ENCODE measurements at regions not wholly inside any gene's neighbourhood (a gene's known extent, or its start where the extent isn't known, plus 50 kb on each side); places are given as distances from the start of the nearest gene placed in this dataset.

GRCh38 chr15:93296759-93297500 is 207.9 kb upstream of the RGMA start:
- DNase-seq, result no peak

DNA sequence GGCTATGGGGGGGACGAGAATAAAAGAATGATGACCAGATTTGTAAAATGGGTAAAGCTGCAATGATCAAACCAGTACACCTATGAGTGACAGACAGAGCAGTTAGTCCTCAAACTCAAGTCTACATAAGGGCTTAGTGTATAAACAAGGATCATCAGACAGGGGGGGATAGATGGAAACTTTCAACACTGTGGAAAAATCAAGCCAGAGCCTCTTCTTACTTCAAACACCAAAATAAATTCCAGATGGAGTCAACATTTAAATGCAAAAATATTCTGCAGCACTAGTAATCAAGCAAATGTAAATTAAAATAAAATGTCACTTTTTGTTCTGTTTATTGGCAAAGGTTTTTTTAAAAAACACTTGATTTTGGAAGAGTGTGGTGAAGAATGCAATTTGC is 205.9 kb upstream of the RGMA start:
- no peak for DNase-seq

GRCh38 chr15:93294066-93294465 is 205.1 kb upstream of the RGMA start:
- DNase-seq, result no peak

DNA sequence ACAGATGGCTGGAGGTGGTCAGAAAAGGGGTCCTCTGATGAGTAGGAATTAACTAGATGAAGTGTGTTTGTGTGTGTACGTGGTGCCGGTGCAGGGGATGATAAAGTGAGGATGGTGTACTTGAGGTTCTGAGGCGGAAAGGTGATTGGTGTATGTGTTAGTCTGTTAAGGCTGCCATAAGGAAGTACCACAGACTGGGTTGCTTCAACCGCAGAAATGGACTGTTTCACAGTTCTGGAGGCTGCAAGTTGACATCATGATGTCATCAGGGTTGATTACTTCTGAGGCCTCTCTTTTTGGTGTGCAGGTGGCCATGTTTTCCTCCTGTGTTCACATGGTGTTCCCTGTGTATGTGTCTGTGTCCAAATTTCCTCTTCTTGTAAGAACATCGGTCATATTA is 202.4 kb upstream of the RGMA start:
- DNase-seq, result no peak

DNA sequence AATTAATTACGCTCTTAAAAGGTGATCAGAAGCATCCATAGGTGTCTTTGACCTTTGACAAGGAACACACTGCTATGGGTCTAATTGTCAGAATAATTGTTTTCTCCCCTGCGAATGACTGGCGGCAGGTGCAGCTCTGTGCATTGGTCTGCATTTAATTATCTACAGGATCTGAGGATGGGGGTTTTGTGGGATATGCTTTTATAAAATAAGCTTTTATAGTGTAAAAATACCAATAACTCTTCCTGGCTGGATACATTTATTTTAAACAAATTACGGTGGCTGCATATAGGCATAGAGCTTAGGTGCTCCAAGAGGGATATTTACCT is 201.6 kb upstream of the RGMA start:
- DNase-seq, result peak in 1 of 2 experiments; percentile 9

DNA sequence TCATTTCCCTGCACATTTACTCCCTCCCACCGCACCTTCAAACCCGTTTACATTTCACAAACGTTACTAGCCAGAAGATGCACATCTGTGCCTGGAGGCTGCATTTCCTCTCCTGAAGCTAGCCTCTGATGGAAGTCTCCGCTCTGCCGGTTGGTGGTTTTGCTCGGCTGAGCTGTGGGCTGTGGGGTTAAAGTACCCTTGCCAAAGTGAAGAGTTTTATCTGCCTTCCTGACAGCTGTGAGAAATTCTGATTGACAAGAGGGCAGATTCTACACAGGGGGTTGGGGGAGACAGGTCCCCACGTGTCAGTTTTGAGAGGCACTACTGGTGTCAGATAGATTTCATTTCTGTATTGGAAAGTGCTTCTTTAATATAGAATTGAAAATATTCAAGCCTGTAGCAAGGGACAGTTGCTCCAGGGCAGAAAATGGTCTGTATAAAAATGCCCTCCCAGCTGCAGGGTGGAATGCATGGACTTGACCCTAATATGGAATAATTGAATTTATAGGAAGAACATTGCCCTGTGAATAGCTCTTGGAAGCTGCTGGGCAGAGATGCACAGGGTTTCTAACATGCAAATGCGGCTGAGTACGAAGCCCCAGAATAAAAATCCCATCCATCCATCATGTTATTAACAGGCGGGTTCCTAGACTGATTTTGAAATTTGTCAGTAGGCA is 201.1 kb upstream of the RGMA start:
- DNase-seq, result no peak

DNA sequence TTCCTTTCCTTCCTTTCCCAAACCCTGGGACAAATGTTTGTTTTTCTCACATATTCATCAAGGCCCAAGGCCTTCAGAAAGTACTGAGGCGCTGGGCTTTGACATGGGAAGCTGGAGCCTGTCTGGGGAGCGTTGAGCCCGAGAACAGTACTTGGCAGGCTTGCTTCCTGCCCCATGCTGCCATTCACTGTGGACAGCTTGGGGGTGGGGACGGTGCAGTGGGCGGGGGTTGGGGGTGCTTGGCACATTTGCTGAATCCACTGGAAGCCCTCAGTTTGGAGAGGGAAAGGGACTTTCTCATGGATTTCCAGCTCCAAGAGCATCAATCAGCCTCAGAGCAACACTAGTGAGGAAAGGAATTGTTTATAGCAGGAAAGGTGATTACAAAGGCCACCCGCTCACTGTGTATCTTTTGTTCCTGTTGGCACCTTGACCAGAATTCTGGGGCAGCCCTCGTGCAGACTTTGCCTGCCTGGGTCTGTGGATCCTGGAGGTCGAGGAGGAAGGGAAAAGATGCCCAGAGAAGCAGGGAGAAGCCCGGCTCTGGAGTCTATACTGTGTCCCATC is 199.8 kb upstream of the RGMA start:
- no peak for DNase-seq

- DNase-seq, result peak; percentile 22 to 36
These were observed 197.4 kb upstream of the RGMA start for GRCh38 chr15:93286446-93286845.

GRCh38 chr15:93283854-93284253 is 194.8 kb upstream of the RGMA start:
- DNase-seq, result peak in 1 of 2 experiments; percentile 13

- DNase-seq, result no peak
These were observed 193.8 kb upstream of the RGMA start for GRCh38 chr15:93282808-93283207.

DNA sequence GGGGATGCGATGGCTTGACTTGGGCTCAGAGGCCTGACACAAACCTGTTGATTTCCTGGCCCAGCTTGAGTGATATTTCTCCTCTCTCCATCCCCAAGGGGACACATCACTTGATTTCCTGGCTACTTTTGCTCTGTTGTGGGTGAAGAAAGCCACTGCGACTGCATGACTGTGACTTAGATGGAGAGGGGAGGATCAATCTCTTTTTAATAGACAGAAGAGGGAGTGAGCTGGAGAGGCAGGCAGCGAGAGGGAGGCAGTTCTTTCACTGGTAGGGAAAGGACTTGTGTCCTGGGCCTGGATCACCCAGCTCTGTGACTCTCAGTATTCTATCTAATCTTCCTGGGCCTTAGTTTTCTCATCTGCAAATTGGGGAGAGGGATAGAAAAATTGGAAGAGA is 189.8 kb upstream of the RGMA start:
- no peak for DNase-seq

DNA sequence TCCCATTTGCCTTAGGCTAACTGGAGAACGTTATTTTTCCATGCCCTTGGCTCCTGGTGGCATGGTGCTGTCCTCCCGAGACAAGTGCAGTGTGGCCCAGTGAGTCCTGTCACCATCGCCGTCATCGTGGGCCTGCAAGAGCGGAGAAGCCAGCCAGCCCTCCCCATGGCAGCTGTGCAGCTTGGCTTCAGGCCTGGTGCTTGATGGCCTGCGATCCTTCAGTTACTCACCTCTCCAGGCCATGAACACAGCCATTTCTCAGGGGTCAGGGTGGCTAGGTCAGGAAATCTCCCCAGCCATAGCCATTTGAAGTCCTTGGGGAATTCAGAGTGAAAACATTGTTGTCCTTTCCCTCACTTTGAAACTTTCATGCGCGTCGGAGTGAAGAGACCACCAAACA is 189.0 kb upstream of the RGMA start:
- no peak for DNase-seq

DNA sequence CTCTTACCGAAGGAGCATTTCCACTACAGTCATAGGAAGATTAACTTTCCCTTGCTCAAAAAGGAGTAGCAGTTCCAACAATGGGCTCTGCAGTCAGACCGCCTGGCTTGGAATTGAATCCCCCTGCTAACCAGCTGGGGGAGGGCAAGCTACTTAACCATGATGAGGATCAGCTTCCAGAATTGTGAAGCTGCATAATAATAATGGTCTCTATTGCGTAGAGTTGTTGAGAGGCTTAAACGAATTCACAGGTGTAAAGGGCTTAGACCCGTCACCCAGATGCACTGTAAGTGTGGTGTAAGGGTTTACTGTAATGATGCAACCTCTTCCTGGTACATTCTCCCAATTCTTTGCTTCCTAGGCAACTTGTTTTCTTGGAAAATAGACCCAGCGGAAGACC is 185.2 kb upstream of the RGMA start:
- no peak for DNase-seq

DNA sequence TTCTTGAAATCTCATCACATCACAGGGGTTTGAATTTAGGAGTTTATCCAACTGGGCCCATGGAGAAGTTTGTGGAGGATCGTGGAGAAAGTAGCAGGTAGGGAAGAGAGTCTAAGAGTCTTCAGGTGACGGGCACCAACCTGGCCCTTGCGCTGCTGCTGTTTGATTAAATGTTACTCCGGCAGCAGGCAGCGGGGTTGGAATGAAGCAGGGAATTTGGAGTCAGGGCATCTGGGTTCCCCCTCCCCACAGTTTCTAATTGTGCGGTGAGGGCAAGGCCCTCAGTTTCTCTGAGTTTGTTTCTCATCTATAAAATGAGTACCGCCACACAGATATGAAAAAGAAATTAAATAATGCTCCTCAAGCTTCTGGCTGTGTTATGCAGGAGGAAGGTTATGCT is 182.9 kb upstream of the RGMA start:
- DNase-seq, result no peak

DNA sequence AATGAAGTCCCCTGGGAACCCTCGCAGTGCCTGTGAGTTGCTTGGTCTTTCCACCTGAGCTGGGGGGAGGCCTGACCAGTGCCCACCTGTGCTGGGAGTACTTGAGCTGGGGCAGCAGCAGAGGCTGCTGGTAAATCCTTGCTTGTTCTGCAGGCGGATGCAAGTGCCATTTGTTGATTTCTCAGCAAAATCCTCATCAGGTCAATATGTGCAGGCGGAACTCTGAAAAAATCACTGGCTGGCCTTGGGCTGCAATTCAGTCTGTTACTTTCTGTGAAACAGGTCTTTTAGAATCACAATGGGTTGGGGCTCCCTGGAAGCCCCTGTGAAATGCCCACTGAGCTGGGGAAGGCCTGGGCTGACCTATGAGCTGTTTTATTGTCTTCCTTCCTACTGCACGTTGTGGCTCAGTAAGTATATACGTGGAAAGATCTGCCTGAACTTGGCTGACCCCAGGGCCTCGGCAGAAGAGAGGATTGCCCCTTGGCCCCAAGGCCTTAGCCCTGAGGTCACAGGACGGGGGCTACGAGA is 182.0 kb upstream of the RGMA start:
- peak in 1 of 2 experiments; percentile 32 for DNase-seq

DNA sequence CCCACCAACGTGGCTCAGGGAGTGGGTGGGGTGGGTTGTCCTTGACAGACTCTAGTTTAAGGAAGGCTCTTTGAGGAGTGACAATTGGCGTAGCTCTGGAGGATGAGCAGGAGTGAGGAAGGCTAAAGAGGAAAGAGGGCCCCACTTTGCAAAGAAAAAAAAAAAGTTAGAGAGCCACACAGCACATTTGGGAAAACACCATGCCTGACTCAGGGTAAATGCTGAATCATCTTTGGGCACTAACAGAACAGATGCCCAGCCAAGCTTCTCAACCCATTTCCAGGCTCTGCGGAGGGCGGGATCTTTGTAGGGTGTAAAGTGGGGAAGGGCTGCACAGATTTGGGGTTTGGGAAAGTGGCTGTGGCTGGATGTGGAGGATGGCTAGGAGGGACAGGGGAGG is 179.1 kb upstream of the RGMA start:
- DNase-seq, result no peak

DNA sequence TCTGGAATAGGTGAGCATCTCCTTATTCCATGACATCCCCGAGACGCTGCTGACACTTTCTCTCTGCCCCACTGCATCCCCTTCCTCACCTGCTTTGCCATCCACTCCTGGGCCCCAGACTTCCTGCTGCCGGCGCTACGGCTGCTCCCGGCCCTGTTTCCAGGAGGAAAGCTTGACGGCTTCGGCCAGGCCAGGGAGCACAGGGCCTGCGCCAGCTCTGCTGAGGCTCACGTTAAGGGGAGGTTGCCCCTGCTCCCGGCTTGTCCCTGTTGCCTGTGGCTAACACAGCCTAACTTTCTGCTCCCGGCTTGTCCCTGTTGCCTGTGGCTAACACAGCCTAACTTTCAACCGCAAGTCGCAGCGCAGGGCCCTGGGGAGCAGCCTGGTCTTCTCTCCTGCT is 177.3 kb upstream of the RGMA start:
- DNase-seq, result no peak

GRCh38 chr15:93265111-93265556 is 176.1 kb upstream of the RGMA start:
- no peak for DNase-seq

DNA sequence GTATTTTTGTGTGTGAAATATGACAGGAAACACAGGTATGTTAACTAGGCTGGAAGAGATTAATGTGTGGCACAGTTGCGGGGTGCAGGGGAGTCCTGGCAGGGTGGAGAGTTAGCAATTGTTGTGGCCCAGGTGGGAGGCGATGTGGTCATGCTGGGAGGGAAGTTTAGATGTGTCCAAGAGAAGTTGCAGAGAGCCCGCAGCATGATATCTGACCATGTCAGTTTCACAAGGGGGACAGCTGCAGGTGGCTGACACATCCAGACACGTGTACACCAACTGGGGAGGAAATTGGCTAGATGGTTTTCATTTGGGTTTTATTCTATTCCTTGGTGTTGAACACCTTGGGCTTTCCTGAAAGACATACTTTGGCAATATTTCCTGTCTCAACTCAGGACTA is 172.8 kb upstream of the RGMA start:
- no peak for DNase-seq

- DNase-seq, result no peak
These were observed 168.9 kb upstream of the RGMA start for GRCh38 chr15:93257920-93258319.

- no peak for DNase-seq
These were observed 164.7 kb upstream of the RGMA start for GRCh38 chr15:93253681-93254080.

DNA sequence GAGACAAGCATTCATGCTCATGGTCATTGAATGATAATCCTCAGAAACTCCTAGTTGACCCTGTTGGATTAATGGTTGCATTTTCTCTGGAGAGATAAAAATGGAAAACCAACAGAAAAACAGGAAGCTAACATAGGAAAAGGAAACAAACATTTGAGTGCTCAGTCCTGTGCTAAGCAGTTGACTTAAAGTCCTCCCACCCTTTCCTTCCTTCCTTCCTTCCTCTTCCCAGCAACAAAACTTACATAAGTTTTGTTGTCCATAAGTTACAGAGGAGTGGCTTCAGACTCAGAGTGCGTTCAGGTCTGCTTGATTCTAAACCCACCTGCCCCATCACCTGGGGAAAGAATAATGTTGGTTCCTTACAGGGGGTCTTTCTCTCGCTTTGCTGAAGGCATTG is 163.8 kb upstream of the RGMA start:
- no peak for DNase-seq

- no peak for DNase-seq
These were observed 161.9 kb upstream of the RGMA start for GRCh38 chr15:93250950-93251349.

GRCh38 chr15:93250209-93250608 is 161.2 kb upstream of the RGMA start:
- DNase-seq, result no peak
